ENCODE measurements at regions not wholly inside any gene's neighbourhood (a gene's known extent, or its start where the extent isn't known, plus 50 kb on each side); places are given as distances from the start of the nearest gene placed in this dataset.

GRCh38 chr6:21965953-21966539 lies 330.8 kb downstream of the PRL start:
- TF ChIP-seq CTCF (IDR thresholded peaks at IDR 0.05) (no peak), POLR2AphosphoS5 (IDR thresholded peaks at IDR 0.05) (no peak)

All from breast epithelium (tissue), 3 donors.